Chondrocyte (in vitro differentiated cells): ENCODE measurements at regions not wholly inside any gene's neighbourhood (a gene's known extent, or its start where the extent isn't known, plus 50 kb on each side); places are given as distances from the start of the nearest gene placed in this dataset.

Experiments used
- DNase-seq: peaks from one replicate; pipeline ENCODE4 v3.0.0; 2021; ENCODE audit warnings: mixed read lengths, low spot score
- H3K27ac Mint-ChIP-seq: one replicate; pipeline ENCODE4 v1.8.0; 2021; ENCODE audit warnings: mild to moderate bottlenecking, moderate library complexity, mixed read lengths; ENCODE audit not compliant: unreplicated experiment
- H3K27me3 Mint-ChIP-seq: 2 replicates; pipeline ENCODE4 v1.8.0; 2021; ENCODE audit warnings: low read depth, mixed read lengths
- H3K36me3 Mint-ChIP-seq: 2 replicates; pipeline ENCODE4 v1.8.0; 2021; ENCODE audit warnings: low read depth, mixed read lengths
- H3K4me1 Mint-ChIP-seq: 2 replicates; pipeline ENCODE4 v1.8.0; 2021; ENCODE audit warnings: low read depth, mild to moderate bottlenecking, mixed read lengths
- H3K4me3 Mint-ChIP-seq: one replicate; pipeline ENCODE4 v1.8.0; 2021; ENCODE audit warnings: mild to moderate bottlenecking, moderate library complexity, mixed read lengths; ENCODE audit not compliant: unreplicated experiment
- H3K9me3 Mint-ChIP-seq: 2 replicates; pipeline ENCODE4 v1.8.0; 2021; ENCODE audit warnings: low read depth, mixed read lengths
- CTCF ChIP-seq: fragments of 200-600 bp; sonication (generic); IDR thresholded peaks from 2 replicates; pipeline ENCODE4 v1.5.0; 2021; ENCODE audit warnings: antibody characterized with exemption, mild to moderate bottlenecking, moderate library complexity

GRCh38 chr5:58335518-58335917, 124.4 kb downstream of the PLK2 start:
- Mint-ChIP-seq H3K27ac (no peak overlapping the region), H3K9me3 (peaks cover 19% of the 10 kb centered on the region), H3K4me3 (no peak overlapping the region), H3K36me3 (no peaks in the 10 kb centered on the region), H3K4me1 (no peaks in the 10 kb centered on the region), H3K27me3 (no peaks in the 10 kb centered on the region)
- no peak for DNase-seq
- TF ChIP-seq CTCF, result peak; percentile 12

DNA sequence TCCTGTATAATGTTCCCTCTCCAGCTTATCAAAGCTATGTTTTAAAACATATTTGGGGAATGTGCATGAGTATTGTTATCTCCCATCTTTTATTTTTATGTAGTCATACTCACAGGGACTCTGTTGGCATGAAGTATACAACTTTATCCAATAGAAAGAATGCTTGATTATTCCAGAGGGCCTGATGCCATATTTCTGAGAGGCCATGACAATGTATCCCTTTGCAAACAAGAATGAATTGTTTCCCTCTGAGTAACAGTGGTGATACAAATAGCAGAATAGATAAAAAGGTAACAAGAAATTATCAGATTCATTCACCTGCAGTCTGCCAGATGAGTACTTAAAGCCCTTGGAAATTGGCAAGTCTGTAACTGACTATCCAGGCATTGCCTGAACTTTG, 125.9 kb downstream of the PLK2 start:
- no peak overlapping the region for H3K27ac Mint-ChIP-seq
- no peaks in the 10 kb centered on the region for H3K4me1 Mint-ChIP-seq
- DNase-seq, result no peak
- TF ChIP-seq CTCF, result no peak
- no peak overlapping the region for H3K4me3 Mint-ChIP-seq
- H3K36me3 Mint-ChIP-seq, result no peaks in the 10 kb centered on the region
- peaks cover 19% of the 10 kb centered on the region for H3K9me3 Mint-ChIP-seq
- no peaks in the 10 kb centered on the region for H3K27me3 Mint-ChIP-seq

- no peak for TF ChIP-seq CTCF
- Mint-ChIP-seq H3K4me1 (peaks cover 8% of the 10 kb centered on the region), H3K4me3 (no peak overlapping the region), H3K36me3 (no peaks in the 10 kb centered on the region), H3K27me3 (no peaks in the 10 kb centered on the region), H3K27ac (no peak overlapping the region), H3K9me3 (peaks cover 6% of the 10 kb centered on the region)
- DNase-seq, result no peak
Measured at GRCh38 chr5:58330781-58331180, 129.1 kb downstream of the PLK2 start.

GRCh38 chr5:58327289-58327688, 132.6 kb downstream of the PLK2 start:
- Mint-ChIP-seq H3K27me3 (no peaks in the 10 kb centered on the region), H3K36me3 (no peaks in the 10 kb centered on the region), H3K4me1 (peaks cover 18% of the 10 kb centered on the region), H3K4me3 (no peak overlapping the region), H3K27ac (no peak overlapping the region), H3K9me3 (peaks cover 1% of the 10 kb centered on the region)
- no peak for DNase-seq
- no peak for TF ChIP-seq CTCF

DNA sequence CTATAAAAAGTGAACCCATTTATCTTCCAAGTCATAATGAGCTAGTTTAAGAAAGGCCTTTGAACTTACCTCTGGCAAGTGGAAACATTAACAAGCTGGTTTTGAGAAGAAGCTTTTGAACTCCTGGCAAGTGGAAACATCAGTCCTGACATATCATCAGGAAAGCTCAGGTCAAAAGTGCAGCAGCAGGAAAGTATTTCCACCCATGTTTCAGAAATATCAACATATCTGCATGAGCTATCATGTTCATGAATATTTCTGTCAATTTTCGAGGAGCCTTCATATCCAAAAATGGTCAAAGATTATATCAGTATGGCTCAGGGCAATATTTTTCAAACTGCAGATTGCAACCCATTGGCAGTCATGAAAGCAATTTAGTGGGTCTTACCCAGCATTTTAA, 133.9 kb downstream of the PLK2 start:
- no peak for TF ChIP-seq CTCF
- H3K9me3 Mint-ChIP-seq, result no peaks in the 10 kb centered on the region
- no peak overlapping the region for H3K4me3 Mint-ChIP-seq
- no peaks in the 10 kb centered on the region for H3K27me3 Mint-ChIP-seq
- no peak for DNase-seq
- peaks cover 25% of the 10 kb centered on the region for H3K4me1 Mint-ChIP-seq
- no peaks in the 10 kb centered on the region for H3K36me3 Mint-ChIP-seq
- no peak overlapping the region for H3K27ac Mint-ChIP-seq
